SK-N-SH (cell line): ENCODE measurements at regions not wholly inside any gene's neighbourhood (a gene's known extent, or its start where the extent isn't known, plus 50 kb on each side); places are given as distances from the start of the nearest gene placed in this dataset.

Source experiments
- CTCF ChIA-PET: fragments of 300-600, 350-600 bp; formaldehyde crosslinking; extraction: SDS; loops from one replicate; lab custom pipeline; 2021; lab: Yijun Ruan, JAX
- POLR2A ChIA-PET: fragments of 350-600 bp; sonication (Branson Sonifier 250); formaldehyde crosslinking; extraction: SDS; loops from one replicate; lab custom pipeline; 2020; ENCODE audit warnings: antibody characterized with exemption, inconsistent platforms; lab: Yijun Ruan, JAX
- DNase-seq: peaks from one replicate; pipeline ENCODE4 v3.0.0; 2012
- H2AFZ ChIP-seq: fragments of 200-600 bp; sonication (generic); 2 replicates; pipeline ENCODE4 v1.8.1; 2016; ENCODE audit warnings: antibody characterized with exemption, mild to moderate bottlenecking, low read depth
- H3F3A ChIP-seq: fragments of 200-600 bp; sonication (generic); replicated peaks from 2 replicates; pipeline ENCODE3; 2016; ENCODE audit warnings: antibody characterized with exemption, mild to moderate bottlenecking; ENCODE audit not compliant: insufficient read depth
- H3K27ac ChIP-seq, 2 experiments: fragments of 200-500 bp in 1 of 2; fragments of 200-600 bp in 1 of 2; sonication (Bioruptor generic) in 1 of 2; sonication (generic), shearing (Covaris generic) in 1 of 2; 2 replicates each; pipeline versions ENCODE4 v1.5.1 to v1.6.1; 2014 to 2016; ENCODE audit warnings: low read depth in 2 of 2, inconsistent platforms in 1 of 2, low read length in 1 of 2, mild to moderate bottlenecking in 1 of 2, mixed read lengths in 1 of 2
- H3K27me3 ChIP-seq: fragments of 200-600 bp; sonication (generic), shearing (Covaris generic); 2 replicates; pipeline ENCODE4 v1.6.1; 2016; ENCODE audit warnings: mixed run types; ENCODE audit not compliant: insufficient read depth
- H3K36me3 ChIP-seq, 2 experiments: fragments of 200-500 bp in 1 of 2; fragments of 200-600 bp in 1 of 2; sonication (Bioruptor generic) in 1 of 2; sonication (generic) in 1 of 2; replicated peaks in 1 of 2; 2 replicates each; pipeline versions ENCODE3 to v1.5.1; 2014 to 2016; ENCODE audit warnings: low read length in 1 of 2, mild to moderate bottlenecking in 1 of 2; ENCODE audit not compliant: insufficient read depth in 2 of 2, control insufficient read depth in 1 of 2
- H3K4me1 ChIP-seq, 2 experiments: fragments of 200-500 bp in 1 of 2; fragments of 200-600 bp in 1 of 2; sonication (Bioruptor generic) in 1 of 2; sonication (generic), shearing (Covaris generic) in 1 of 2; 2 replicates each; pipeline versions ENCODE4 v1.5.1 to v1.6.1; 2014 to 2016; ENCODE audit warnings: low read depth in 1 of 2, low read length in 1 of 2, mixed run types in 1 of 2; ENCODE audit not compliant: insufficient read depth in 2 of 2, control insufficient read depth in 1 of 2
- H3K4me2 ChIP-seq: fragments of 200-600 bp; sonication (generic), shearing (Covaris generic); 2 replicates; pipeline ENCODE4 v1.6.1; 2017; ENCODE audit warnings: mixed run types
- H3K4me3 ChIP-seq, 2 experiments: fragments of 200-500 bp in 1 of 2; fragments of 200-600 bp in 1 of 2; sonication (Bioruptor generic) in 1 of 2; sonication (generic), shearing (Covaris generic) in 1 of 2; 2 replicates each; pipeline versions ENCODE4 v1.5.1 to v1.8.1; 2014 to 2016; ENCODE audit warnings: low read depth in 2 of 2, inconsistent platforms in 1 of 2, low read length in 1 of 2, mild to moderate bottlenecking in 1 of 2, mixed read lengths in 1 of 2, moderate library complexity in 1 of 2
- H3K79me2 ChIP-seq: fragments of 200-600 bp; sonication (generic); 2 replicates; pipeline ENCODE4 v1.8.1; 2017; ENCODE audit warnings: mild to moderate bottlenecking; ENCODE audit not compliant: insufficient read depth
- H3K9ac ChIP-seq: fragments of 200-600 bp; sonication (generic); 2 replicates; pipeline ENCODE4 v1.6.1; 2017; ENCODE audit warnings: mixed run types
- H3K9me2 ChIP-seq: fragments of 200-600 bp; sonication (generic); 2 replicates; pipeline ENCODE4 v1.6.1; 2017; ENCODE audit warnings: mixed run types
- H3K9me3 ChIP-seq: fragments of 200-600 bp; sonication (generic); 2 replicates; pipeline ENCODE4 v1.6.1; 2017; ENCODE audit warnings: mixed run types, mild to moderate bottlenecking, moderate library complexity
- H4K20me1 ChIP-seq: fragments of 200-600 bp; sonication (generic); 2 replicates; pipeline ENCODE4 v1.6.1; 2017; ENCODE audit warnings: mild to moderate bottlenecking, mixed run types; ENCODE audit not compliant: insufficient read depth
- CHD2 ChIP-seq: fragments of 150-350 bp; IDR thresholded peaks from 2 replicates; pipeline ENCODE4 v1.6.1; 2018; ENCODE audit warnings: low read length; ENCODE audit not compliant: partially characterized antibody
- EP300 ChIP-seq, 2 experiments: IDR thresholded peaks; 2 replicates each; pipeline versions ENCODE4 v1.4.0 to v1.6.1; 2012; ENCODE audit warnings: borderline replicate concordance in 1 of 2, low read depth in 1 of 2, low read length in 1 of 2
- FOXM1 ChIP-seq: IDR thresholded peaks from 2 replicates; pipeline ENCODE4 v1.4.0; 2012; ENCODE audit warnings: low read depth, mild to moderate bottlenecking
- GABPA ChIP-seq: IDR thresholded peaks from 2 replicates; pipeline ENCODE4 v1.4.0; 2012; ENCODE audit warnings: low read depth, mild to moderate bottlenecking
- JUND ChIP-seq: IDR thresholded peaks from 2 replicates; pipeline ENCODE4 v1.4.0; 2012
- NFIC ChIP-seq: IDR thresholded peaks from 2 replicates; pipeline ENCODE4 v1.4.0; 2012; ENCODE audit warnings: borderline replicate concordance
- POLR2AphosphoS5 ChIP-seq: IDR thresholded peaks from 2 replicates; pipeline ENCODE4 v1.6.1; 2012; ENCODE audit warnings: low read depth, low read length
- RAD21 ChIP-seq: IDR thresholded peaks from 2 replicates; pipeline ENCODE4 v1.6.1; 2012; ENCODE audit warnings: mild to moderate bottlenecking, low read length
- RFX5 ChIP-seq: IDR thresholded peaks from 2 replicates; pipeline ENCODE4 v1.6.1; 2012; ENCODE audit warnings: mild to moderate bottlenecking, improper control_type of control experiment, low read length
- TEAD4 ChIP-seq: IDR thresholded peaks from 2 replicates; pipeline ENCODE4 v1.4.0; 2012; ENCODE audit warnings: mild to moderate bottlenecking, borderline replicate concordance; ENCODE audit not compliant: insufficient read depth
- USF1 ChIP-seq: IDR thresholded peaks from 2 replicates; pipeline ENCODE4 v1.4.0; 2012; ENCODE audit warnings: low read depth, borderline replicate concordance
- ZBTB33 ChIP-seq: IDR thresholded peaks from 2 replicates; pipeline ENCODE4 v1.4.0; 2012; ENCODE audit warnings: low read depth, borderline replicate concordance
- WGBS: methylation state at CpG from one replicate; pipeline ENCODE4 v1.1.6; 2017; ENCODE audit warnings: low lambda C conversion rate; 5-methylcytosine and 5-hydroxymethylcytosine counted together
- TF ChIP-seq, protein P1 (sequence below): fragments of 150-350 bp; IDR thresholded peaks from 2 replicates; pipeline ENCODE4 v1.6.1; 2017; ENCODE audit warnings: antibody characterized with exemption, low read length, low read depth, borderline replicate concordance
- TF ChIP-seq, protein P2 (sequence below): IDR thresholded peaks from 2 replicates; pipeline ENCODE4 v1.6.1; 2012; ENCODE audit warnings: mild to moderate bottlenecking, low read depth, low read length, moderate library complexity
- TF ChIP-seq, protein P3 (sequence below): IDR thresholded peaks from 2 replicates; pipeline ENCODE4 v1.4.0; 2012; ENCODE audit warnings: low read depth

- DNase-seq = no peak
- Histone ChIP-seq H3K27ac (no peak overlapping the region), H4K20me1 (no peaks in the 10 kb centered on the region), H3K9ac (no peak overlapping the region), H3K4me2 (no peak overlapping the region), H3K9me3 (no peaks in the 10 kb centered on the region), H3K79me2 (no peaks in the 10 kb centered on the region), H3K4me1 (no peaks in the 10 kb centered on the region), H2AFZ (no peak overlapping the region), H3K4me3 (no peak overlapping the region), H3K27me3 (no peaks in the 10 kb centered on the region), H3K9me2 (no peaks in the 10 kb centered on the region), H3F3A (no peaks in the 10 kb centered on the region), H3K36me3 (no peaks in the 10 kb centered on the region)
- 31% methylated on average over 3 of the region's 3 CpGs for WGBS
- POLR2A ChIA-PET = no interaction called here
- CTCF ChIA-PET = no interaction called here
- TF ChIP-seq USF1 (no peak), RAD21 (no peak), RFX5 (no peak), TEAD4 (no peak), GABPA (no peak), FOXM1 (no peak), EP300 (IDR thresholded peaks at IDR 0.05; ENCODE audit: borderline replicate concordance in 1 of 2, low read depth in 1 of 2, low read length in 1 of 2) (no peak), POLR2AphosphoS5 (no peak), CHD2 (no peak)
- TF ChIP-seq, protein P1, sequence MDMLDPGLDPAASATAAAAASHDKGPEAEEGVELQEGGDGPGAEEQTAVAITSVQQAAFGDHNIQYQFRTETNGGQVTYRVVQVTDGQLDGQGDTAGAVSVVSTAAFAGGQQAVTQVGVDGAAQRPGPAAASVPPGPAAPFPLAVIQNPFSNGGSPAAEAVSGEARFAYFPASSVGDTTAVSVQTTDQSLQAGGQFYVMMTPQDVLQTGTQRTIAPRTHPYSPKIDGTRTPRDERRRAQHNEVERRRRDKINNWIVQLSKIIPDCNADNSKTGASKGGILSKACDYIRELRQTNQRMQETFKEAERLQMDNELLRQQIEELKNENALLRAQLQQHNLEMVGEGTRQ = no peak
Observed at GRCh38 chr7:91492773-91493172, 228.5 kb downstream of the FZD1 start.

GRCh38 chr7:91494450-91494849 is 230.2 kb downstream of the FZD1 start:
- POLR2A ChIA-PET = no interaction called here
- Histone ChIP-seq H3K4me1 (no peaks in the 10 kb centered on the region), H3K4me3 (no peak overlapping the region), H3K36me3 (no peaks in the 10 kb centered on the region), H3K9me3 (no peaks in the 10 kb centered on the region), H3K27me3 (no peaks in the 10 kb centered on the region), H3K9me2 (no peaks in the 10 kb centered on the region), H4K20me1 (no peaks in the 10 kb centered on the region), H3K79me2 (no peaks in the 10 kb centered on the region), H3K9ac (no peak overlapping the region), H2AFZ (no peak overlapping the region), H3K4me2 (no peak overlapping the region), H3K27ac (no peak overlapping the region), H3F3A (no peaks in the 10 kb centered on the region)
- 62% methylated on average over 1 of the region's 1 CpG for WGBS
- TF ChIP-seq RFX5 = peak; percentile 88
- TF ChIP-seq NFIC = no peak
- CTCF ChIA-PET = no interaction called here
- no peak for DNase-seq

- H3K4me2 ChIP-seq = no peak overlapping the region
- no peaks in the 10 kb centered on the region for H3K9me3 ChIP-seq
- no peaks in the 10 kb centered on the region for H3K4me1 ChIP-seq
- no peaks in the 10 kb centered on the region for H3K9me2 ChIP-seq
- no peak overlapping the region for H3K4me3 ChIP-seq
- no peak overlapping the region for H2AFZ ChIP-seq
- no peaks in the 10 kb centered on the region for H3K27me3 ChIP-seq
- H3K9ac ChIP-seq = no peak overlapping the region
- H3K27ac ChIP-seq = no peak overlapping the region
- H3K79me2 ChIP-seq = no peaks in the 10 kb centered on the region
- WGBS = 48% methylated on average over 1 of the region's 1 CpG
- no peaks in the 10 kb centered on the region for H3F3A ChIP-seq
- DNase-seq = no peak
- no peaks in the 10 kb centered on the region for H4K20me1 ChIP-seq
- ChIA-PET POLR2A (no interaction called here), CTCF (interaction anchor here (0.6 kb wide), 1 partner anchor 220 kb away, joined by 4 read pairs; no protein-coding TSS in a partner anchor)
- no peaks in the 10 kb centered on the region for H3K36me3 ChIP-seq
- no peak for TF ChIP-seq EP300 (IDR thresholded peaks at IDR 0.05; ENCODE audit: borderline replicate concordance in 1 of 2, low read depth in 1 of 2, low read length in 1 of 2)
- no peak for TF ChIP-seq ZBTB33
- TF ChIP-seq, protein P2, sequence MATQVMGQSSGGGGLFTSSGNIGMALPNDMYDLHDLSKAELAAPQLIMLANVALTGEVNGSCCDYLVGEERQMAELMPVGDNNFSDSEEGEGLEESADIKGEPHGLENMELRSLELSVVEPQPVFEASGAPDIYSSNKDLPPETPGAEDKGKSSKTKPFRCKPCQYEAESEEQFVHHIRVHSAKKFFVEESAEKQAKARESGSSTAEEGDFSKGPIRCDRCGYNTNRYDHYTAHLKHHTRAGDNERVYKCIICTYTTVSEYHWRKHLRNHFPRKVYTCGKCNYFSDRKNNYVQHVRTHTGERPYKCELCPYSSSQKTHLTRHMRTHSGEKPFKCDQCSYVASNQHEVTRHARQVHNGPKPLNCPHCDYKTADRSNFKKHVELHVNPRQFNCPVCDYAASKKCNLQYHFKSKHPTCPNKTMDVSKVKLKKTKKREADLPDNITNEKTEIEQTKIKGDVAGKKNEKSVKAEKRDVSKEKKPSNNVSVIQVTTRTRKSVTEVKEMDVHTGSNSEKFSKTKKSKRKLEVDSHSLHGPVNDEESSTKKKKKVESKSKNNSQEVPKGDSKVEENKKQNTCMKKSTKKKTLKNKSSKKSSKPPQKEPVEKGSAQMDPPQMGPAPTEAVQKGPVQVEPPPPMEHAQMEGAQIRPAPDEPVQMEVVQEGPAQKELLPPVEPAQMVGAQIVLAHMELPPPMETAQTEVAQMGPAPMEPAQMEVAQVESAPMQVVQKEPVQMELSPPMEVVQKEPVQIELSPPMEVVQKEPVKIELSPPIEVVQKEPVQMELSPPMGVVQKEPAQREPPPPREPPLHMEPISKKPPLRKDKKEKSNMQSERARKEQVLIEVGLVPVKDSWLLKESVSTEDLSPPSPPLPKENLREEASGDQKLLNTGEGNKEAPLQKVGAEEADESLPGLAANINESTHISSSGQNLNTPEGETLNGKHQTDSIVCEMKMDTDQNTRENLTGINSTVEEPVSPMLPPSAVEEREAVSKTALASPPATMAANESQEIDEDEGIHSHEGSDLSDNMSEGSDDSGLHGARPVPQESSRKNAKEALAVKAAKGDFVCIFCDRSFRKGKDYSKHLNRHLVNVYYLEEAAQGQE = no peak
- TF ChIP-seq, protein P3, sequence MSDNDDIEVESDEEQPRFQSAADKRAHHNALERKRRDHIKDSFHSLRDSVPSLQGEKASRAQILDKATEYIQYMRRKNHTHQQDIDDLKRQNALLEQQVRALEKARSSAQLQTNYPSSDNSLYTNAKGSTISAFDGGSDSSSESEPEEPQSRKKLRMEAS = no peak
- no peak for TF ChIP-seq TEAD4
- TF ChIP-seq JUND = no peak
Observed at GRCh38 chr7:91496251-91496820, 232.1 kb downstream of the FZD1 start.
